Body of pancreas (tissue), 4 donors: ENCODE measurements at regions not wholly inside any gene's neighbourhood (a gene's known extent, or its start where the extent isn't known, plus 50 kb on each side); places are given as distances from the start of the nearest gene placed in this dataset.
A peak's percentile ranks its signal among the peaks of the same experiment; 100 is the strongest.

Experiments
- ATAC-seq: fragments of 150-250 bp; one replicate; pipeline ENCODE4 v1.9.1; 2016
- DNase-seq, 4 donors: peaks; one replicate each; pipeline ENCODE4 v3.0.0-alpha.2; 2019
- H3K27ac ChIP-seq, 4 donors: fragments of 200-600 bp; sonication (generic); 1 replicate in 3 of 4; 2 replicates in 1 of 4; pipeline versions ENCODE4 v1.5.1 to v1.6.1; 2016 to 2019; ENCODE audit warnings: mild to moderate bottlenecking in 1 of 4, mixed read lengths in 1 of 4, moderate library complexity in 1 of 4
- H3K27me3 ChIP-seq, 2 donors: fragments of 200-600 bp; sonication (generic); one replicate each; pipeline ENCODE4 v1.6.0; 2016; ENCODE audit warnings: mild to moderate bottlenecking in 1 of 2
- H3K36me3 ChIP-seq, 2 donors: fragments of 200-600 bp; sonication (generic); replicated peaks in 1 of 2; 2 replicates each; pipeline ENCODE4 v1.5.1; 2016; ENCODE audit warnings: low read depth in 2 of 2; ENCODE audit not compliant: insufficient read depth in 1 of 2
- H3K4me1 ChIP-seq: fragments of 200-600 bp; sonication (generic); one replicate; pipeline ENCODE4 v1.6.0; 2016
- H3K4me3 ChIP-seq, 2 donors: fragments of 200-600 bp; sonication (generic); 1 replicate in 1 of 2; 2 replicates in 1 of 2; pipeline ENCODE4 v1.5.1; 2016 to 2019
- H3K9me3 ChIP-seq, 3 donors: fragments of 200-600 bp; sonication (generic); 1 replicate in 2 of 3; 2 replicates in 1 of 3; pipeline ENCODE4 v1.5.1; 2016
- POLR2A ChIP-seq, 3 donors: fragments of 450-650 bp; IDR thresholded peaks; one replicate each; pipeline ENCODE4 v1.6.1; 2016; ENCODE audit warnings: antibody characterized with exemption in 3 of 3, mild to moderate bottlenecking in 2 of 3
- WGBS, 2 donors: methylation state at CpG; one replicate each; pipeline ENCODE4 v1.1.5; 2017; 5-methylcytosine and 5-hydroxymethylcytosine counted together
- intact Hi-C: fragments of 100-400 bp; cut with DNase I; formaldehyde crosslinking; loops from one replicate; pipeline ENCODE4 v1.15.1; 2023
- TF ChIP-seq, protein P1 (sequence below), 7 experiments: fragments of 450-650 bp in 4 of 7; fragments of 200-600 bp in 3 of 7; sonication (generic) in 3 of 7; IDR thresholded peaks; one replicate each; pipeline ENCODE4 v1.5.1; 2016 to 2019; ENCODE audit warnings: antibody characterized with exemption in 7 of 7

DNA sequence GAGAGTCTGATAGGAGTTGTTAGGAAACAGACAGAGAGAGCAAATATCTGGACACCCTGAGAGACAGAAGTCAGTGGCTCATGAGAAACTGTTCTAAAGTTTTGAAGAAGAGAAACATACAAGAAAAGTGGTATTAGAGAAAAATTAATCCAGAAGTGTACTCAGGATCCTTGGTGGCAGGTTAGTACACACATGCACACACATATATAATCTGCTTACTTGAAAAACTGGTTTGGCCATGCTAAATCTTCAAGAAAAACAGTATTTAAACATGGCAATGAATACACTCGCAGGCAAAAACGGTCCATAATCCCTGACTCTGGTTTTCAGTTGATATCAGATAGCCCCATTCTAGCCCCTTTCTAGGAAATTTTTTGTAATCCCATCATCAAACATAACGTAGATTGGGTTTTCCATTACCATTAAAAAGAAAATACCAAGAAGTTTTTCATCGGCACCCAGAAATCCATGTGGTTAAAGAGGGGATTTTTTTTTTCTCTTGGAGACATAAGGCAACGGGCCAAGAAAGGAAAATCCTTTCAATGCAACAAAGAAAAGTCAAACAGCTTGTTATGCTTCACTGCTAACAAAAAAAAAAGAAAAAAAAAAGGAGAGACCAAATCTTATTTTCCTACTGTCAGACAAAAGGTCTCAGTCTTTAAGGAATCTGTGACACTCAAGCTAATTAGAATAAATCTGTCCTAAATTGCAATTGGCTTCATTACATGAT lies 178.0 kb upstream of the MIR17HG start:
- H3K4me1 ChIP-seq: no peaks in the 10 kb centered on the region
- no peak overlapping the region for H3K4me3 ChIP-seq
- ATAC-seq (no peak), DNase-seq (no peak)
- TF ChIP-seq POLR2A (IDR thresholded peaks at IDR 0.05): no peak
- TF ChIP-seq, protein P1, sequence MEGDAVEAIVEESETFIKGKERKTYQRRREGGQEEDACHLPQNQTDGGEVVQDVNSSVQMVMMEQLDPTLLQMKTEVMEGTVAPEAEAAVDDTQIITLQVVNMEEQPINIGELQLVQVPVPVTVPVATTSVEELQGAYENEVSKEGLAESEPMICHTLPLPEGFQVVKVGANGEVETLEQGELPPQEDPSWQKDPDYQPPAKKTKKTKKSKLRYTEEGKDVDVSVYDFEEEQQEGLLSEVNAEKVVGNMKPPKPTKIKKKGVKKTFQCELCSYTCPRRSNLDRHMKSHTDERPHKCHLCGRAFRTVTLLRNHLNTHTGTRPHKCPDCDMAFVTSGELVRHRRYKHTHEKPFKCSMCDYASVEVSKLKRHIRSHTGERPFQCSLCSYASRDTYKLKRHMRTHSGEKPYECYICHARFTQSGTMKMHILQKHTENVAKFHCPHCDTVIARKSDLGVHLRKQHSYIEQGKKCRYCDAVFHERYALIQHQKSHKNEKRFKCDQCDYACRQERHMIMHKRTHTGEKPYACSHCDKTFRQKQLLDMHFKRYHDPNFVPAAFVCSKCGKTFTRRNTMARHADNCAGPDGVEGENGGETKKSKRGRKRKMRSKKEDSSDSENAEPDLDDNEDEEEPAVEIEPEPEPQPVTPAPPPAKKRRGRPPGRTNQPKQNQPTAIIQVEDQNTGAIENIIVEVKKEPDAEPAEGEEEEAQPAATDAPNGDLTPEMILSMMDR (IDR thresholded peaks at IDR 0.05): no peak
- no peaks in the 10 kb centered on the region for H3K27me3 ChIP-seq
- intact Hi-C loops: no loop called here
- H3K27ac ChIP-seq: no peak overlapping the region
- 45 to 51% methylated on average over 5 of the region's 5 CpGs for WGBS, 2 donors
- no peaks in the 10 kb centered on the region for H3K9me3 ChIP-seq
- no peaks in the 10 kb centered on the region for H3K36me3 ChIP-seq

DNA sequence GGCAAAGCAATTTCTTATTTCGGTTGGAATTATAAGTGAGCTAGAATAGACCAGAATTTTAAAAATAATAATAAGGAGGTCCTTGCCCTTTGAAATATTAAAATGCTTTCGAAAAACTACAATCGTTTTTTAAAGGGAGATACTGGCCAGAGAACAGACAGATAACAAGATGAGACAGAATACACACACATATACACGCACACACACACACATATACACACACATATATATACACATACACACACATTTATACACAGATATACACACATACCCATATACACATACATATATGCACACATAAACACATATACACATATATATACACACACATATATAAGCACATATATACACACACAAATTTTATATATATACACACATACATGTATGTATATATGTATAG lies 175.3 kb upstream of the MIR17HG start:
- DNase-seq (no peak), ATAC-seq (no peak)
- no peaks in the 10 kb centered on the region for H3K9me3 ChIP-seq
- H3K27me3 ChIP-seq: no peaks in the 10 kb centered on the region
- intact Hi-C loops: no loop called here
- no peaks in the 10 kb centered on the region for H3K36me3 ChIP-seq
- H3K4me1 ChIP-seq: peaks cover 8% of the 10 kb centered on the region
- H3K27ac ChIP-seq: no peak overlapping the region
- no peak overlapping the region for H3K4me3 ChIP-seq
- WGBS, 2 donors: 59 to 67% methylated on average over 4 of the region's 4 CpGs
- TF ChIP-seq POLR2A (IDR thresholded peaks at IDR 0.05): no peak
- TF ChIP-seq, protein P1 (IDR thresholded peaks at IDR 0.05): no peak

DNA sequence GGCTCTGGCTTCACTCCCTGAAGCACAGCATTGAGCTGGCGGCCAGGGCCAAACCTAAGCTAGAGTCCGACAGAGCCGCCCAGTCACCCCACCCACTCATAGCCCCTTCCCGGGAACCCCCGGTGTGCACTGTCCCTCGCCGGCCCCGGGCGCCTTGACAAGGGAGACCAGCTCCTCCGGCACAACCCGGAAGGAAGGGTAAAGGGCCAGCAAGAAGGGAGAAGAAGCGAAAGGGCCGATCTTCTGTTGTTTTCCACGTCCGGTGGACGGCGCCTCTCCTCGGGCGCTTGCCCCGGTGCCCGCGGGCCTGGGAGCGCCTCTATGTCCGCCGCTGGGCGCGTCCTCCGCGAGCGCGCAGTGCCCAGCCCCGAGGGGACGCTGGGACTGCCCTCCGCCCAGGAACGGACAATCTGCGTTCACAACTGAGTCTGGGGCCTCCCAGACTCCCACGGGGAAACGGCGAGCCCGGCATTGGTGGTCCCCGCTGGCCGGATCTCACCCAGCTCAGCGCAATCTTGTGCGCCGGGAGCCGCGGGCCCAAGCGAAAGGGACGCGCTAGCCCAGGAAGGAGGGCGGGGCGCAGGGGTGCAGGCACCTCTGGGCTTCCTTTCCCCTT lies 172.5 kb upstream of the MIR17HG start:
- Histone ChIP-seq H3K9me3 (no peaks in the 10 kb centered on the region), H3K4me1 (peaks cover 8% of the 10 kb centered on the region), H3K27me3 (no peaks in the 10 kb centered on the region), H3K27ac (no peak overlapping the region), H3K4me3 (peak overlapping the region in 1 of 2 donors; percentile 19), H3K36me3 (no peaks in the 10 kb centered on the region)
- ATAC-seq (peak; percentile 50), DNase-seq (peak in 1 of 4 donors; percentile 15)
- intact Hi-C loops: no loop called here
- no peak for TF ChIP-seq POLR2A (IDR thresholded peaks at IDR 0.05)
- TF ChIP-seq, protein P1 (IDR thresholded peaks at IDR 0.05): no peak
- WGBS, 2 donors: 3 to 6% methylated on average over 23 to 50 of the region's 52 CpGs

DNA sequence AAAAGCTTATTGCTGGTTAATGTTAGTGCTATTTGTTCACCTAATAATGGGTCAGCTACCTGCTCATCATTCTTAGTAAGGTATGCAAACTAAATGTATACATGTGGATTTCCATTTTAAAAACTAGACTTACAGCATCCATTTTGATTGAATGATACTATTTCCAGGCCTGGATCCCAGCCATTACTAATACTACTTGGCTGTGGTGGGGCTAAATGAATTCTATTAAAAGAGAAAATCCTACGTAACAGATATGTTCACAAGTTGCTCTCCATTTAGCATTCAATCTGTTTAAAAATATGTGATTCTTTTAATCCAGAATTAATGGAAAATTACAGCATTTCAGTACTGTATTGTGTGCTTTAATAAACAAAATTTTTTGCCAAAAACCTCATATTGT lies 169.4 kb upstream of the MIR17HG start:
- 65 to 81% methylated on average over 1 of the region's 1 CpG for WGBS, 2 donors
- Histone ChIP-seq H3K9me3 (no peaks in the 10 kb centered on the region), H3K36me3 (no peaks in the 10 kb centered on the region), H3K27me3 (no peaks in the 10 kb centered on the region), H3K27ac (no peak overlapping the region), H3K4me3 (no peak overlapping the region), H3K4me1 (peaks cover 8% of the 10 kb centered on the region)
- no peak for DNase-seq
- TF ChIP-seq, protein P1 (IDR thresholded peaks at IDR 0.05): no peak
- TF ChIP-seq POLR2A (IDR thresholded peaks at IDR 0.05): no peak
- intact Hi-C loops: no loop called here
- ATAC-seq: no peak
